Liver (tissue), 8 donors: ENCODE measurements at regions not wholly inside any gene's neighbourhood (a gene's known extent, or its start where the extent isn't known, plus 50 kb on each side); places are given as distances from the start of the nearest gene placed in this dataset.

Experiments used
- DNase-seq: peaks from one replicate; pipeline ENCODE4 v3.0.0-alpha.2; 2017; ENCODE audit warnings: low spot score
- H3K27ac ChIP-seq, 2 donors: one replicate each; pipeline ENCODE4 v1.7.0; 2013; ENCODE audit warnings: inconsistent platforms in 2 of 2, low read length in 2 of 2, control low read depth in 1 of 2, low read depth in 1 of 2, mild to moderate bottlenecking in 1 of 2
- H3K27me3 ChIP-seq, 4 donors: one replicate each; pipeline versions ENCODE4 v1.6.1 to v1.7.0; 2013; ENCODE audit warnings: low read length in 3 of 4, inconsistent platforms in 1 of 4, mild to moderate bottlenecking in 1 of 4, moderate library complexity in 1 of 4; ENCODE audit not compliant: control insufficient read depth in 4 of 4, insufficient read depth in 4 of 4
- H3K36me3 ChIP-seq, 4 donors: one replicate each; pipeline versions ENCODE4 v1.6.1 to v1.7.0; 2013; ENCODE audit warnings: low read length in 3 of 4, mild to moderate bottlenecking in 3 of 4, low read depth in 1 of 4, moderate library complexity in 1 of 4; ENCODE audit not compliant: control insufficient read depth in 4 of 4, insufficient read depth in 3 of 4
- H3K4me1 ChIP-seq, 4 donors: one replicate each; pipeline versions ENCODE4 v1.6.1 to v1.7.0; 2013; ENCODE audit warnings: low read length in 3 of 4, mild to moderate bottlenecking in 3 of 4, moderate library complexity in 1 of 4; ENCODE audit not compliant: control insufficient read depth in 4 of 4, insufficient read depth in 4 of 4
- H3K4me3 ChIP-seq, 3 donors: one replicate each; pipeline versions ENCODE4 v1.6.1 to v1.7.0; 2013; ENCODE audit warnings: low read length in 3 of 3, control low read depth in 1 of 3, low read depth in 1 of 3, mild to moderate bottlenecking in 1 of 3
- H3K9ac ChIP-seq, 2 donors: one replicate each; pipeline ENCODE4 v1.7.0; 2013; ENCODE audit warnings: low read length in 2 of 2, mild to moderate bottlenecking in 2 of 2, moderate library complexity in 2 of 2, control low read depth in 1 of 2, low read depth in 1 of 2
- H3K9me3 ChIP-seq, 4 donors: one replicate each; pipeline versions ENCODE4 v1.6.1 to v1.7.0; 2013; ENCODE audit warnings: low read length in 3 of 4; ENCODE audit not compliant: control insufficient read depth in 4 of 4
- ATF3 ChIP-seq: IDR thresholded peaks from 2 replicates; pipeline ENCODE4 v1.6.1; 2016; ENCODE audit warnings: antibody characterized with exemption
- CTCF ChIP-seq: fragments of 150-350 bp; IDR thresholded peaks from 2 replicates; pipeline ENCODE4 v1.5.1; 2017; ENCODE audit warnings: improper control_type of control experiment, low read depth, low read length; ENCODE audit not compliant: missing input control
- EGR1 ChIP-seq, 2 donors: IDR thresholded peaks; 2 replicates each; pipeline ENCODE4 v1.6.1; 2016 to 2018; ENCODE audit warnings: antibody characterized with exemption in 2 of 2, low read depth in 2 of 2
- FOXA1 ChIP-seq: IDR thresholded peaks from 2 replicates; pipeline ENCODE4 v1.6.1; 2016; ENCODE audit warnings: antibody characterized with exemption
- FOXA2 ChIP-seq: IDR thresholded peaks from 2 replicates; pipeline ENCODE4 v1.6.1; 2016; ENCODE audit warnings: antibody characterized with exemption
- HNF4A ChIP-seq, 2 donors: conservative IDR thresholded peaks; 2 replicates each; pipeline ENCODE4 v1.6.1; 2016; ENCODE audit warnings: antibody characterized with exemption in 2 of 2, mild to moderate bottlenecking in 2 of 2
- HNF4G ChIP-seq: IDR thresholded peaks from 2 replicates; pipeline ENCODE4 v1.6.1; 2016; ENCODE audit warnings: antibody characterized with exemption
- MAX ChIP-seq: IDR thresholded peaks from 2 replicates; pipeline ENCODE4 v1.6.1; 2016; ENCODE audit warnings: antibody characterized with exemption
- NR2F2 ChIP-seq: IDR thresholded peaks from 2 replicates; pipeline ENCODE4 v1.6.1; 2016; ENCODE audit warnings: antibody characterized with exemption
- RAD21 ChIP-seq, 2 donors: IDR thresholded peaks; 2 replicates each; pipeline ENCODE4 v1.6.1; 2016; ENCODE audit warnings: antibody characterized with exemption in 2 of 2, mild to moderate bottlenecking in 2 of 2
- REST ChIP-seq: IDR thresholded peaks from 2 replicates; pipeline ENCODE4 v1.6.1; 2016; ENCODE audit warnings: antibody characterized with exemption, mild to moderate bottlenecking
- RXRA ChIP-seq, 2 donors: IDR thresholded peaks; 2 replicates each; pipeline ENCODE4 v1.6.1; 2017 to 2018; ENCODE audit warnings: antibody characterized with exemption in 2 of 2, mild to moderate bottlenecking in 1 of 2
- TAF1 ChIP-seq: conservative IDR thresholded peaks from 2 replicates; pipeline ENCODE4 v1.6.1; 2016; ENCODE audit warnings: antibody characterized with exemption, mild to moderate bottlenecking
- YY1 ChIP-seq: IDR thresholded peaks from 2 replicates; pipeline ENCODE4 v1.6.1; 2016; ENCODE audit warnings: antibody characterized with exemption, mild to moderate bottlenecking
- ZBTB33 ChIP-seq: IDR thresholded peaks from 2 replicates; pipeline ENCODE4 v1.6.1; 2016; ENCODE audit warnings: antibody characterized with exemption
- WGBS: extraction: QIAGEN DNeasy Blood & Tissue Kit; methylation state at CpG from one replicate; pipeline ENCODE4 v1.1.7; 2013; 5-methylcytosine and 5-hydroxymethylcytosine counted together
- donor health status: healthy.
- donor health status: healthy.
- donor health status: healthy.
- donor health status: healthy.
- donor health status: healthy.

DNA sequence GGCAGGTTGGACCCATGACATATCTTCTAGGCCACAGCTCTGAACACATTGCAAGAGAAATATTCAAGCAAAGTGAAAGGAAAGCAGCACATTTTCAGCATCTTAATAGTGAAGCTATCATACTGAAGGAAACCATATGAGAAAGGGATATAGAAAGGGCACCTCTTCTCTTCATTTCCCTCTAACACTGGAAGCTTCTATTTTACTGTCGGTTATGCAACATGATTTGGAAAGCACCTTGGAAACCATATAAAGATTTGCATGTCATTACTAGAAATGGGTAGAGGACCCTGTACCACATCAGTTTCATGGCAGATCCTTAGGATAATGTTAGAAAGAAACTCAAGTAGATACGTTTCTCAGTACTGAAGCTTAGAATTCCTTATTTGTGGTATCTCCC is 70.5 kb upstream of the HMGN3 start (continued):
- no peak for TF ChIP-seq REST

DNA sequence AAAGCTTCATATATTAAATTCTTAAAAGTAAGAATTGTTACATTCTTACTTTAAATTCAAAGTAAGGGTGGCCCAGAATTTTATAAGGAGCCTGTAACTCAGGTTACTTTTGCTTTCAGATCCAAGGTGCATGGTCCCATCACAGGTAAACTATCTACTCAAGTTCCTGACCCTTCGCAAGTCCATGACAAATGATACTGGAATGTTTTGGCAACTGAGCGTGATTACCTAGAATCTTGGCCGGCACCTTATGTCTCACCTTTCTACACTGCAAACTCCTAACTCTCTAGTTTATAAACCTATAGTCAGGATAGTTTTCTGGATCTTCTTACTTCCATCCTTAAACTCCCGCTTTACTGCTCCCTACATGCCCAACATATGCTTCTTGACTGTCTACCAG is 67.9 kb upstream of the HMGN3 start:
- Histone ChIP-seq H3K9ac (no peak overlapping the region), H3K36me3 (no peaks in the 10 kb centered on the region), H3K27me3 (no peaks in the 10 kb centered on the region), H3K4me1 (no peaks in the 10 kb centered on the region), H3K4me3 (no peak overlapping the region), H3K27ac (no peak overlapping the region), H3K9me3 (no peaks in the 10 kb centered on the region)
- 95% methylated on average over 4 of the region's 4 CpGs for WGBS
- no peak for DNase-seq
- no peak for TF ChIP-seq RXRA (IDR thresholded peaks at IDR 0.05)
- TF ChIP-seq ATF3: no peak
- TF ChIP-seq YY1: no peak
- TF ChIP-seq FOXA1: no peak

DNA sequence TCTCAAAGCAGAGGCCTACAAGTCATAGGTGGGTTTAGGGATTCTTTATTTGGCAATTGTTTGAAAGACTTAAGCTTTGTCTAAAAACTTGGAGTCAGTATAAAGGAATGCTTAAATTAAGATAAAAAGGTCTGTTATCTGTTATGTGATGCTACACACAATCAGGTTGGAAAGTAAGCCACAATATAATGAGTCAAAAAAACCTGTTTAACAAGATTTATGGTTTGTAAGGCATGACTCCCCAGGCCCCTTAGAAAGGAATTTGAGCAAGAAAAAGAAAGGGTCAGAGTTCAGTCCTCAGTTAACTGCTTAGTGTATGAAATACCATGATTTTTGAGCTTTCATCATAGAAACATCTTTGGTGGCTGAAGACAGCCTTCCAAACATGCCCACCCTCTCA is 66.8 kb upstream of the HMGN3 start:
- Histone ChIP-seq H3K9ac (no peak overlapping the region), H3K27me3 (no peaks in the 10 kb centered on the region), H3K4me3 (no peak overlapping the region), H3K36me3 (no peaks in the 10 kb centered on the region), H3K27ac (no peak overlapping the region), H3K4me1 (no peaks in the 10 kb centered on the region), H3K9me3 (no peaks in the 10 kb centered on the region)
- DNase-seq: no peak
- TF ChIP-seq EGR1 (IDR thresholded peaks at IDR 0.05; ENCODE audit: low read depth in 2 of 2) (no peak), ZBTB33 (no peak), HNF4A (conservative IDR thresholded peaks at IDR 0.05) (no peak), RXRA (IDR thresholded peaks at IDR 0.05) (no peak), NR2F2 (no peak), FOXA2 (no peak), ATF3 (no peak), TAF1 (no peak), CTCF (no peak), REST (no peak), HNF4G (no peak), RAD21 (IDR thresholded peaks at IDR 0.05) (no peak), FOXA1 (no peak), YY1 (no peak), MAX (no peak)
